Type B pancreatic cell (in vitro differentiated cells): ENCODE measurements at regions not wholly inside any gene's neighbourhood (a gene's known extent, or its start where the extent isn't known, plus 50 kb on each side); places are given as distances from the start of the nearest gene placed in this dataset.

Experiments used
- DNase-seq: peaks from one replicate; pipeline ENCODE4 v3.0.0; 2021; ENCODE audit warnings: mixed read lengths; ENCODE audit not compliant: unreplicated experiment; ENCODE audit errors: extremely low spot score
- H3K27ac Mint-ChIP-seq: 2 replicates; pipeline ENCODE4 v1.8.0; 2021; ENCODE audit warnings: mild to moderate bottlenecking, mixed read lengths
- H3K27me3 Mint-ChIP-seq: 2 replicates; pipeline ENCODE4 v1.8.0; 2021; ENCODE audit warnings: mixed read lengths
- H3K36me3 Mint-ChIP-seq: 2 replicates; pipeline ENCODE4 v1.8.0; 2021; ENCODE audit warnings: mixed read lengths
- H3K4me1 Mint-ChIP-seq: one replicate; pipeline ENCODE4 v1.8.0; 2021; ENCODE audit warnings: mixed read lengths; ENCODE audit not compliant: unreplicated experiment
- H3K4me3 Mint-ChIP-seq: 2 replicates; pipeline ENCODE4 v1.8.0; 2021; ENCODE audit warnings: mild to moderate bottlenecking, mixed read lengths
- H3K9me3 Mint-ChIP-seq: 2 replicates; pipeline ENCODE4 v1.8.0; 2021; ENCODE audit warnings: mixed read lengths
- TF ChIP-seq, protein P1 (sequence below): fragments of 200-600 bp; sonication (generic); conservative IDR thresholded peaks from 2 replicates; pipeline ENCODE4 v1.5.0; 2021; ENCODE audit warnings: antibody characterized with exemption, mild to moderate bottlenecking

DNA sequence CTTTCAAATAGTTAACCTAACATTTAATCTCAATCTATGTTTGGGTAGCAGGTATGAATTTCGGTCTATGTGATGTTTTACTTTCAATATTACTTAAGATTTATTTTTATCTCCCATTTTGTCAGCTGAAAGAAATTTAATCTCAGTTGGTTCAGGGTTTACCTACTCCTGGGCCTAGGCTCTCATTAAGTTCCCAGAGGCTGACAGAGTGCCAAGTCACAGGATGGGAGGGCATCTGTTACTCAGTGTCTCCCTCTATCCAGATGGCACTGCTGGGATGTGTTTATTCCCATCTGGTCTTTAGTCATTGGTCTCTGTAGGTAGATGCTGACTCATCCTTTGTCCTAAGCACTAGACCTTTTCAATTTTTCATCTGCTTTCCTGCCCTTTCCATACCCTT, 129.4 kb upstream of the ARSJ start:
- H3K36me3 Mint-ChIP-seq = no peaks in the 10 kb centered on the region
- H3K9me3 Mint-ChIP-seq = no peaks in the 10 kb centered on the region
- no peaks in the 10 kb centered on the region for H3K4me1 Mint-ChIP-seq
- no peak overlapping the region for H3K27ac Mint-ChIP-seq
- H3K4me3 Mint-ChIP-seq = no peak overlapping the region
- DNase-seq = no peak
- peaks cover 3% of the 10 kb centered on the region for H3K27me3 Mint-ChIP-seq
- TF ChIP-seq, protein P1, sequence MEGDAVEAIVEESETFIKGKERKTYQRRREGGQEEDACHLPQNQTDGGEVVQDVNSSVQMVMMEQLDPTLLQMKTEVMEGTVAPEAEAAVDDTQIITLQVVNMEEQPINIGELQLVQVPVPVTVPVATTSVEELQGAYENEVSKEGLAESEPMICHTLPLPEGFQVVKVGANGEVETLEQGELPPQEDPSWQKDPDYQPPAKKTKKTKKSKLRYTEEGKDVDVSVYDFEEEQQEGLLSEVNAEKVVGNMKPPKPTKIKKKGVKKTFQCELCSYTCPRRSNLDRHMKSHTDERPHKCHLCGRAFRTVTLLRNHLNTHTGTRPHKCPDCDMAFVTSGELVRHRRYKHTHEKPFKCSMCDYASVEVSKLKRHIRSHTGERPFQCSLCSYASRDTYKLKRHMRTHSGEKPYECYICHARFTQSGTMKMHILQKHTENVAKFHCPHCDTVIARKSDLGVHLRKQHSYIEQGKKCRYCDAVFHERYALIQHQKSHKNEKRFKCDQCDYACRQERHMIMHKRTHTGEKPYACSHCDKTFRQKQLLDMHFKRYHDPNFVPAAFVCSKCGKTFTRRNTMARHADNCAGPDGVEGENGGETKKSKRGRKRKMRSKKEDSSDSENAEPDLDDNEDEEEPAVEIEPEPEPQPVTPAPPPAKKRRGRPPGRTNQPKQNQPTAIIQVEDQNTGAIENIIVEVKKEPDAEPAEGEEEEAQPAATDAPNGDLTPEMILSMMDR = no peak

DNA sequence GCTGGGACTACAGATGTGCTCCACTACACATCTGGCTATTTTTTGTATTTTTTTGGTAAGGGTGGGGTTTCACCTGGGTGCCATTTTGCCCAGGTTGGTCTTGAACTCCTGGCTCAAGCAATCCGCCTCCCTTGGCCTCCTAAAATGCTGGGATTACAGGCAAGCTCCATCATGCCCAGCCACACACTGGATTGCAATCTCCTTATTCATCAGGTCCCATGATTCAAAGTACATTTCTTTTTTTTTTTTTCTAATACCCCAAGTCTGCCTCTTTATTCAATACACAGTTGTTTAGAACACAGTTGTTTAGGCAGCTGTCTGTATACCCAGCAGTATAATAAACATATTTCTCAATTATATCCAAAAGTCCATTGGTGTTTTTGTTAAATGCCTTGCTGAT, 130.3 kb upstream of the ARSJ start:
- no peaks in the 10 kb centered on the region for H3K9me3 Mint-ChIP-seq
- H3K4me1 Mint-ChIP-seq = no peaks in the 10 kb centered on the region
- TF ChIP-seq, protein P1 = no peak
- no peak overlapping the region for H3K27ac Mint-ChIP-seq
- DNase-seq = no peak
- H3K27me3 Mint-ChIP-seq = peaks cover 2% of the 10 kb centered on the region
- H3K4me3 Mint-ChIP-seq = no peak overlapping the region
- H3K36me3 Mint-ChIP-seq = no peaks in the 10 kb centered on the region

DNA sequence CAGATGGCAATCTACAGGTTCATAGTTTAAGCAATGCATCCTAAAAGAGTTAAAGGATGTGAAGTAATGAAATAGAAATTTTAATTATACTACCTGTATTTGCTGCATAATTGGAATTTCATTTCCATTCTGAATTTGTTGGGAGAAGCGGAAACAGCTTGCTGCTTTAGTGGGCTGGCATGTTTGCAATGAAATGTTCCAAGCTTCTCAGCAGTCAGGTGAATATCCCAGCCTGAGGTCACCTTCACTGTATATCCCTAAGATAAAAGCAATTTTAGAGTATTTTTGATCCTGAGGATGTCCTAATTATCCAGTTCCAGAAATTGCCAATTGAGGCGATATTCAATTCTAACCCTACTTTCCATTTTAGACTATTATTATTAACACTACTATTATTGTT, 136.1 kb upstream of the ARSJ start:
- H3K4me1 Mint-ChIP-seq = no peaks in the 10 kb centered on the region
- H3K27ac Mint-ChIP-seq = no peak overlapping the region
- no peaks in the 10 kb centered on the region for H3K36me3 Mint-ChIP-seq
- DNase-seq = no peak
- TF ChIP-seq, protein P1 = no peak
- H3K4me3 Mint-ChIP-seq = no peak overlapping the region
- H3K9me3 Mint-ChIP-seq = no peaks in the 10 kb centered on the region
- H3K27me3 Mint-ChIP-seq = no peaks in the 10 kb centered on the region

DNA sequence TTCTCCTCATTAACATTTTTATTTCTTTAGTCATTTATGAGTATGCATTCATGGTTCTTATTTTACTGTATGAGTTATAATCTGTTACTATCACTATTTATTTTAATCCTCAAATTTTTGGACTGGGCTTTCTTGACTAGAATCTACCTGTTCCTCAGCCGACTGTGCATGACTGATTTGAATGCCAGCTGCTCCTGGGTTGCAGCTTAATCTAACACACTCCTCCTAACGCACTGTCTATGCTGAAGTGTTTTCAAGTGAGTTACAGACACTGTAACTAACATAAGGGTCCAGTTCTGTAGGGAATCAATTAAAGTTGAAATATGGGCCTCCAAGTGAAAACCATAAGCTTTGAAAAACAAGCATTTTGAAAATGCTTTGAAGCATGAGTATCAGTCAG, 137.4 kb upstream of the ARSJ start:
- no peak overlapping the region for H3K27ac Mint-ChIP-seq
- H3K9me3 Mint-ChIP-seq = no peaks in the 10 kb centered on the region
- H3K4me3 Mint-ChIP-seq = no peak overlapping the region
- no peaks in the 10 kb centered on the region for H3K36me3 Mint-ChIP-seq
- no peak for DNase-seq
- TF ChIP-seq, protein P1 = no peak
- no peaks in the 10 kb centered on the region for H3K27me3 Mint-ChIP-seq
- no peaks in the 10 kb centered on the region for H3K4me1 Mint-ChIP-seq

DNA sequence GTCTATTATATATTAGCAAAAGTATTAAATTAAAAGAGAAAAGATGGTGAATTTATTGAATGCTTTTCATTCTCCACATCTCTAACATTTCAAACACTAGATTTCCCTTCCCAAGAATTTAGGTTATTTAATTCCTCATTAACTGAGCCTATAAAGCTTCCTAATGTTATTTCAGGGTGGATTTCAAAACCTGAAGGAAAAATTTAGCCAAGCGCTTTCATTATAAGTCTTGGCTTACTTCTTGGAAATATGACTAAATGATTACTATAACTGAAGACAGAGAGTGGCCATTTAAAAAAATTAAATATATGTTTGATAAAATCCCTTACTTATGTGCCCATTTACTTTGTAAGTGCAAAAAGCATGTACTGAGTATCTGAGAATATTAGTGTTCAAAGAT, 141.8 kb upstream of the ARSJ start:
- TF ChIP-seq, protein P1 = no peak
- DNase-seq = no peak
- H3K27me3 Mint-ChIP-seq = no peaks in the 10 kb centered on the region
- H3K27ac Mint-ChIP-seq = no peak overlapping the region
- no peak overlapping the region for H3K4me3 Mint-ChIP-seq
- no peaks in the 10 kb centered on the region for H3K4me1 Mint-ChIP-seq
- peaks cover 4% of the 10 kb centered on the region for H3K36me3 Mint-ChIP-seq
- peaks cover 18% of the 10 kb centered on the region for H3K9me3 Mint-ChIP-seq

DNA sequence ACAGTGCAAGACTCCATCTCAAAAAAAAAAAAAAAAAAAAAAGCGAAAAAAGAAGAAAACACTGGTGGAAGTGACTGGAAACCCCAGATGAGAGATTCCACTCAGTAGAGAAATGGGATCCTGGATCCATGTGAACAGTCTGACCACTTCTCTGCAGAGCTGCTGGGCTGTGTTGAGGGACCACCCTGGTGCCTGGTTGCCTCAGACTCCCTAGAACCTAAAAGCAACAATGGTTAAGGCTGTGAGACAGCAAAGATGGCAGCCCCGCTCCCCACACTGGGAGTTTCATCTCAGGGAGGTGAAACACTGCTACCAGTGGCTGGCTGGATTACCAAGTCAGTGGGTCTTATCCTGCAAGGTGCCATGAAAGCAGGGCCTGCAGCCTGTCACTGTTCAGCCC, 152.8 kb upstream of the ARSJ start:
- no peak overlapping the region for H3K4me3 Mint-ChIP-seq
- H3K36me3 Mint-ChIP-seq = no peaks in the 10 kb centered on the region
- no peak for DNase-seq
- no peaks in the 10 kb centered on the region for H3K4me1 Mint-ChIP-seq
- TF ChIP-seq, protein P1 = no peak
- H3K27ac Mint-ChIP-seq = no peak overlapping the region
- peaks cover 5% of the 10 kb centered on the region for H3K9me3 Mint-ChIP-seq
- H3K27me3 Mint-ChIP-seq = no peaks in the 10 kb centered on the region
